Body of pancreas (tissue), 4 donors: ENCODE measurements at regions not wholly inside any gene's neighbourhood (a gene's known extent, or its start where the extent isn't known, plus 50 kb on each side); places are given as distances from the start of the nearest gene placed in this dataset.

Source experiments
- CTCF ChIP-seq, 7 experiments: fragments of 450-650 bp in 4 of 7; fragments of 200-600 bp in 3 of 7; sonication (generic) in 3 of 7; IDR thresholded peaks; one replicate each; pipeline ENCODE4 v1.5.1; 2016 to 2019; ENCODE audit warnings: antibody characterized with exemption in 7 of 7
- POLR2A ChIP-seq, 3 donors: fragments of 450-650 bp; IDR thresholded peaks; one replicate each; pipeline ENCODE4 v1.6.1; 2016; ENCODE audit warnings: antibody characterized with exemption in 3 of 3, mild to moderate bottlenecking in 2 of 3

GRCh38 chr10:43765516-43765915 is 116.8 kb upstream of the ZNF32 start:
- TF ChIP-seq CTCF (IDR thresholded peaks at IDR 0.05) (no peak), POLR2A (IDR thresholded peaks at IDR 0.05) (no peak)
